Psoas muscle (tissue), 7 donors: ENCODE measurements at regions not wholly inside any gene's neighbourhood (a gene's known extent, or its start where the extent isn't known, plus 50 kb on each side); places are given as distances from the start of the nearest gene placed in this dataset.
"Not testable (repeated sequence)": the region's sequence is repeated elsewhere in the genome, so short reads cannot be mapped to it uniquely, and the experiment has no call there.

Source experiments
- ATAC-seq, 4 donors: fragments of 200-7000 bp; cut with Tn5 transposase; one replicate each; pipeline ENCODE4 v1.9.1; 2020; ENCODE audit warnings: moderate library complexity in 3 of 4, mild to moderate bottlenecking in 2 of 4
- DNase-seq, 2 donors: peaks; one replicate each; pipeline ENCODE4 v3.0.0-alpha.2; 2020
- H3K27ac ChIP-seq: fragments of 200-600 bp; one replicate; pipeline ENCODE4 v1.8.0; 2022
- H3K27me3 ChIP-seq, 3 donors: fragments of 200-600 bp in 1 of 3; one replicate each; pipeline versions ENCODE4 v1.6.1 to v1.8.0; 2013 to 2022; ENCODE audit warnings: low read length in 2 of 3, mild to moderate bottlenecking in 2 of 3, moderate library complexity in 1 of 3; ENCODE audit not compliant: insufficient read depth in 3 of 3
- H3K36me3 ChIP-seq, 2 donors: fragments of 200-600 bp in 1 of 2; one replicate each; pipeline versions ENCODE4 v1.6.1 to v1.8.0; 2013 to 2022; ENCODE audit warnings: low read depth in 1 of 2, mild to moderate bottlenecking in 1 of 2, moderate library complexity in 1 of 2; ENCODE audit not compliant: insufficient read depth in 1 of 2
- H3K4me1 ChIP-seq: fragments of 200-600 bp; one replicate; pipeline ENCODE4 v1.8.0; 2022
- H3K4me3 ChIP-seq: fragments of 200-600 bp; one replicate; pipeline ENCODE4 v1.8.0; 2022; ENCODE audit warnings: mild to moderate bottlenecking
- H3K9me3 ChIP-seq: fragments of 200-600 bp; one replicate; pipeline ENCODE4 v1.8.0; 2022
- whole genome bisulfite sequencing, 3 donors: extraction: QIAGEN DNeasy Blood & Tissue Kit; methylation state at CpG; one replicate each; pipeline versions ENCODE4 v1.1.6 to v1.1.7; 2013; 5-methylcytosine and 5-hydroxymethylcytosine counted together
- intact Hi-C, 2 donors: fragments of 100-400 bp; cut with DNase I; formaldehyde crosslinking; loops; one replicate each; pipeline versions ENCODE4 v1.11.0 to v1.14.2; 2022
- TF ChIP-seq, protein P1 (sequence below): fragments of 200-600 bp; IDR thresholded peaks from one replicate; pipeline ENCODE4 v1.8.0; 2022; ENCODE audit warnings: antibody characterized with exemption
- donor health status: healthy with polysubstance abuse.
- donor health status: DM: no; HTN: no; CAD: no; lungs with moderate emphysema.
- donor health status: Bipolar disorder and iron deficiency.
- donor health status: healthy.
- donor health status: DM: yes; HTN: yes; CAD: no.
- donor health status: DM: no; HTN: no; CAD: no.
- donor health status: DM: yes; HTN: yes; CAD: no.

GRCh38 chrX:85808217-85808616 is 239.1 kb downstream of the CHM start:
- ATAC-seq, result no peak
- peaks cover 15% of the 10 kb centered on the region for H3K9me3 ChIP-seq
- no peak overlapping the region for H3K4me3 ChIP-seq
- DNase-seq, result no peak
- H3K36me3 ChIP-seq, result no peaks in the 10 kb centered on the region
- intact Hi-C loops, result no loop called here
- 69 to 85% (median 74%) methylated on average over 5 to 6 of the region's 6 CpGs for WGBS, 3 donors
- no peaks in the 10 kb centered on the region for H3K4me1 ChIP-seq
- H3K27me3 ChIP-seq, result no peaks in the 10 kb centered on the region
- no peak overlapping the region for H3K27ac ChIP-seq
- TF ChIP-seq, protein P1, sequence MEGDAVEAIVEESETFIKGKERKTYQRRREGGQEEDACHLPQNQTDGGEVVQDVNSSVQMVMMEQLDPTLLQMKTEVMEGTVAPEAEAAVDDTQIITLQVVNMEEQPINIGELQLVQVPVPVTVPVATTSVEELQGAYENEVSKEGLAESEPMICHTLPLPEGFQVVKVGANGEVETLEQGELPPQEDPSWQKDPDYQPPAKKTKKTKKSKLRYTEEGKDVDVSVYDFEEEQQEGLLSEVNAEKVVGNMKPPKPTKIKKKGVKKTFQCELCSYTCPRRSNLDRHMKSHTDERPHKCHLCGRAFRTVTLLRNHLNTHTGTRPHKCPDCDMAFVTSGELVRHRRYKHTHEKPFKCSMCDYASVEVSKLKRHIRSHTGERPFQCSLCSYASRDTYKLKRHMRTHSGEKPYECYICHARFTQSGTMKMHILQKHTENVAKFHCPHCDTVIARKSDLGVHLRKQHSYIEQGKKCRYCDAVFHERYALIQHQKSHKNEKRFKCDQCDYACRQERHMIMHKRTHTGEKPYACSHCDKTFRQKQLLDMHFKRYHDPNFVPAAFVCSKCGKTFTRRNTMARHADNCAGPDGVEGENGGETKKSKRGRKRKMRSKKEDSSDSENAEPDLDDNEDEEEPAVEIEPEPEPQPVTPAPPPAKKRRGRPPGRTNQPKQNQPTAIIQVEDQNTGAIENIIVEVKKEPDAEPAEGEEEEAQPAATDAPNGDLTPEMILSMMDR, result no peak

GRCh38 chrX:85772391-85772790 is 275.0 kb downstream of the CHM start:
- DNase-seq, intact Hi-C loops: not testable (repeated sequence)
- WGBS, 3 donors, result 84 to 89% (median 87%) methylated on average over 8 of the region's 8 CpGs

GRCh38 chrX:85765651-85766050 is 281.7 kb downstream of the CHM start:
- no peak overlapping the region for H3K4me3 ChIP-seq
- no peaks in the 10 kb centered on the region for H3K9me3 ChIP-seq
- intact Hi-C loops, result no loop called here
- TF ChIP-seq, protein P1, result no peak
- 57 to 72% (median 64%) methylated on average over 3 of the region's 3 CpGs for WGBS, 3 donors
- DNase-seq (no peak), ATAC-seq (no peak)
- H3K27ac ChIP-seq, result no peak overlapping the region
- H3K27me3 ChIP-seq, result no peaks in the 10 kb centered on the region
- no peaks in the 10 kb centered on the region for H3K36me3 ChIP-seq
- H3K4me1 ChIP-seq, result no peaks in the 10 kb centered on the region

More at GRCh38 chrX:85772391-85772790, 275.0 kb downstream of the CHM start:
- H3K4me3 ChIP-seq, H3K27me3 ChIP-seq, ATAC-seq, H3K36me3 ChIP-seq, H3K4me1 ChIP-seq, H3K27ac ChIP-seq, H3K9me3 ChIP-seq: not testable (repeated sequence)

DNA sequence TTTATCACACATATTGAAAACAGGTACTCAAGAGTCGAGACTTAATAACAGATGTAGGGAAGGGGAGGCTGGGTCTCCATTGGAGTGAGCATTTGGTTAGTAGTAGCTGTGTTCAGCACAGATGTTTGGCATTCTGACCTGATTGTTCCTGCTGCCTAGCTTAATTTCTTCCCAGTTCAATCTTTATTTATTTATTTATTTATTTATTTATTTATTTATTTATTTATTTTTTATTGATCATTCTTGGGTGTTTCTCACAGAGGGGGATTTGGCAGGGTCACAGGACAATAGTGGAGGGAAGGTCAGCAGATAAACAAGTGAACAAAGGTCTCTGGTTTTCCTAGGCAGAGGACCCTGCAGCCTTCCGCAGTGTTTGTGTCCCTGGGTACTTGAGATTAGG is 324.3 kb downstream of the CHM start:
- H3K4me3 ChIP-seq, H3K4me1 ChIP-seq, H3K9me3 ChIP-seq, intact Hi-C loops, H3K27ac ChIP-seq, DNase-seq, H3K36me3 ChIP-seq, ATAC-seq, H3K27me3 ChIP-seq: not testable (repeated sequence)
- WGBS, 3 donors, result 83 to 93% (median 87%) methylated on average over 1 of the region's 2 CpGs

- DNase-seq, H3K9me3 ChIP-seq, H3K36me3 ChIP-seq, H3K27ac ChIP-seq, H3K4me1 ChIP-seq, H3K4me3 ChIP-seq, intact Hi-C loops, H3K27me3 ChIP-seq, ATAC-seq: not testable (repeated sequence)
- 87 to 100% (median 97%) methylated on average over 1 of the region's 1 CpG for WGBS, 3 donors
These were observed 323.8 kb upstream of the POF1B start for GRCh38 chrX:85703233-85703632.

- ATAC-seq (no peak), DNase-seq (no peak)
- Histone ChIP-seq H3K9me3 (no peaks in the 10 kb centered on the region), H3K36me3 (no peaks in the 10 kb centered on the region), H3K27me3 (no peaks in the 10 kb centered on the region), H3K27ac (no peak overlapping the region), H3K4me1 (no peaks in the 10 kb centered on the region), H3K4me3 (no peak overlapping the region)
- intact Hi-C loops, result no loop called here
- TF ChIP-seq, protein P1, result no peak
- WGBS, 3 donors, result 56 to 62% (median 61%) methylated on average over 5 of the region's 5 CpGs
These were observed 319.5 kb upstream of the POF1B start for GRCh38 chrX:85698921-85699320.
